UCSD-AML1 (cell line): ENCODE measurements at regions not wholly inside any gene's neighbourhood (a gene's known extent, or its start where the extent isn't known, plus 50 kb on each side); places are given as distances from the start of the nearest gene placed in this dataset.

Experiments
- DNase-seq: peaks from one replicate; lab custom pipeline; 2025; ENCODE audit not compliant: unreplicated experiment; lab: John Stamatoyannopoulos, UW

DNA sequence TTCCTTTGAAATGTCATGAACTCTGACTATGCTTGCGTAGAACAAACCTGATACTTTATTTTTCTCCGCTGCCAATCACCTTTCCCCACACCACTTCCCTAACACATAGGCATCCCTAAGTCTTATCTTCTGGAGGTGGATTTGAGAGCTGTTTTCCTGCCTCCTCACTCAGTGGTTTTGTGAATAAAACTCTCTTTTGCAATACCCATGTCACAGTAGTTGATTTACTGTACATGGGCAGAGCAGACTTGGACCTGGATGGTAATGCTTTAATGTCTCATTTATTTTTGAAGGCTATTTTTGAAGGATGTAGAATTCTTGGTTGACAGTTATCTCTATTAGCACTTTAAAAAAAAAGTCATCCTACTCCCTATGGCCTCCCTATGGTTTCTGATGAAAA, 881.8 kb downstream of the SLITRK5 start:
- no peak for DNase-seq

DNA sequence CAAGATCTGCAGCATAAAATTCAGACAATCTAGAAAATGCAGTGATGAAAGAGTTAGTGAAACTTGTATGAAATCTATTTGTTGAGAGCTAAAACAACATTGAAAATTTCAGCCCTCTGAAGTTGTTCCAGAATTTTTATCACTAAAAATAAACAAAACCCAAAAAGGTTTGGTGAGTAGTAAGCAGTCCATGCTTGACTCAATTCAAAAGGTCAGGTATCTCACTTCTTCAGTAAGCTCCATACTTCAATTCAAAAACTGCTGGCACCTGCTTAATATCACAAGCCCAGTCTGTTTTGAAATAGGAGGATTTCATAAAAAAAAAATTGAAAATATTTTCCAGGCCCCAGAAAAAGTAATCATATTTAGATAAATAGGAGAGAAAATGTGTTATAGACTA, 894.4 kb downstream of the SLITRK5 start:
- no peak for DNase-seq

- DNase-seq = no peak
These were observed 914.7 kb downstream of the SLITRK5 start for GRCh38 chr13:88585861-88586260.

DNA sequence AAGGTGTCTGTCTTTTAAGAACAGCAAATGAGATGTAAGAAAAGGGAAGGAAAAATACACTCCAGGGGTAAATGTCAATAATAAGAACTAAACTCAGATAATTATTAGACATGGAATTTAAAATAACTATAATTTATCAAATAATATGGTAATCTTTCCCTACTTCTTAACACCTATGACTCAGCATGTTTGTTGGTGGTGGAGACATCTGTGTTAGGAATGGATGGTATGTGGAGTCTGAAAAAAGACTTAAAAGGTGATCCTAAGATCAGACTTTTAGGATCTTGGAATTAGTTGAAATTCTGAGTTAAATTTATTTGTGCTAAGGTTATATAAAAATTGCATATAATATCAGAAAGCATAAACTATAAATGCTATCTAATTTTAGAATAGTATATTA, 915.1 kb downstream of the SLITRK5 start:
- DNase-seq = no peak

DNA sequence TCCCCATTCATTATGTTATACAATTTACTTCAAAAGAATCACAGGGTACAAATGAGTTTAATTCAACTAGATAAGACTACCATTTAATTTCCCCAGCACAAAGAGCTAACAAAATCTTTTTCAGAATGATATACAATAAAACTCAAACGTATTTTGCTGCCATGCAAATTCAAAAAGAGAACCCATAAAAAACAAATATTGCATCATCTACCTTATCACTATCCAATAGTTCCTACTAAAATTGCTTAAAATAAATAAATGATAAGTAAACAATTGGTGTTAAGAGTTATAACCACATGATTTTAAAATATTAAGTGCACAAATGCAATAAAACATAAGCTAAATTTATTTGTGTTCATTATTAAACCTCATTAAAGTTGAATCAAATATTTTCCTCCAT, 919.4 kb downstream of the SLITRK5 start:
- no peak for DNase-seq

DNA sequence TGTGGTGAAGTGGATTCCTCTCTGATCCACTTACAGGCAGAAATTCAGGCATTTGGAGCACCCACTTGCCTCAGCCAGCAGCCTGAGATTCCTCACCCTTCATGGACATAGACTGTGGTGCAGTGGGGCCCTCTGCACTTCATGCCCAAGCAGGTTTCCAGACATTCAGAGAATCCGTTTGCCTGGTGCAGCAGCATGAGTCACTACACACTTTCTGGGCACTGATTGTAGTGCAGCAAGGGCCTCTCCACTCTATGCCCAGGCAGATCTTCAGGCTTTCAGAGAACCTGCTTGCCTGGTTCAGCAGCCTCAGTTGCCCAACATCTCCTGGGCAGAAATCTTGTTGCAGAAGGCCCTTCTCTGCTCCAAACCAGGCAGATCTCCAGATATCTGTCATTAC, 920.9 kb downstream of the SLITRK5 start:
- DNase-seq = no peak

DNA sequence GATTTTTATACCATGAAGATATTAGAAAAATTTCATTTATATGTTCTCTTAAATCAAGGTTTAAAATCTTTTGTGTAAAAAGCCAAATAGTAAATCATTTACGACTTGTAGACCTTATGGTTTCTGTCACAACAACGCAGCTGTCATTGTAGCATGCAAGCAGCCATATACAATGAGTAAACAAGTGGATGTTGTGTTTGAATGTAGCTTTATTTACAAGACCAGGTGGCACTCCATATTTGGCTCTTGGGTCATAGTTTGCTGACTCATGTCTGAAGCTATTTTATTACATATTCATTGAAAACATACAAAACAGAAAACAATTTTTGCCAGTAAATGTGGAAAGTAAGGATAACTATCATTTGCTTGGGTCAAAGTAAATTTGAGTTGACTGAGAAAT, 930.8 kb downstream of the SLITRK5 start:
- DNase-seq = no peak

DNA sequence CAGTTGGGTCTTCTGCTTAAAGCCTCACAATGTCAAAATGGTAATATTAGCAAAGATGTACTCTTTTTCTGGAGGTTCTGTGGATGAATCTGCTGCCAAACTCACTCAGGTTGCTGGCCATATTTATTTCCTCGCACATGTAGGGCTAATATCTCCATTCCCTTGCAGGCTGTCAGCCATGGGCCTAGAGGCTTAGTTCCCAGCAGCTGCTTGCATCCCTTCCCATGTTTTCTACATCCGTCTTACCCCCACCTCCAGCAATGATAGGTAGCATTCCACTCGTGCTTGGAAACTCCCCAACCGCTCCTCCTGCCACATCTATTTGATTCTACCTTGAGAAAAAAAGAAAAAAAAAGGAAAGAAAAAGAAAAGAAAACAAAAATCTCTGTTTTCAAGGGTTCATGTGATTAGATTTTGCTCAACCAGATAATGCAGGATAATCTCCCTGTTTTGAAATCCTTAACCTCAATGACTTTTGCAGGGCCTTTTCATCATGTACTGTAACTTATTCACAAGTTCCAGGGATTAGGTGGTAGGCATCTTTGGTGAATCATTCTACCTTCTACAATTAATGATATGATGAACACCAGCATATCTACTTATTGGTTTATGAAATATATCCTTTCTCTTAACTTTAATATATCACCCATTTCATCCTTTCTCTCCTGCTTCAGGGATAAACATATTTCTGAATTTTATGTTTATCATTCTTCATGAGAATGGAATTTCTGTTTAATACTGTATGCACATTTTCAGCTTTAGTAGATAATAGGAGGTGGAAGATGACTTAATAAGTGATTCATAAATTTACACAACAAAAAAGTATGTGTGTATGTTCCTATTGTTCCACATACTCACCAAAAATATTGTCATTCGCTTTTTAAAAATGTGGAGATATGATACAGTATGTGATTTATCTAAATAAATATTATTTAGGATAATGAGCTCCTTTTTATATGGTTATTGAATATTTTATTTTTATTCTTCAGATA, 931.9 kb downstream of the SLITRK5 start:
- DNase-seq = peak; percentile 4

DNA sequence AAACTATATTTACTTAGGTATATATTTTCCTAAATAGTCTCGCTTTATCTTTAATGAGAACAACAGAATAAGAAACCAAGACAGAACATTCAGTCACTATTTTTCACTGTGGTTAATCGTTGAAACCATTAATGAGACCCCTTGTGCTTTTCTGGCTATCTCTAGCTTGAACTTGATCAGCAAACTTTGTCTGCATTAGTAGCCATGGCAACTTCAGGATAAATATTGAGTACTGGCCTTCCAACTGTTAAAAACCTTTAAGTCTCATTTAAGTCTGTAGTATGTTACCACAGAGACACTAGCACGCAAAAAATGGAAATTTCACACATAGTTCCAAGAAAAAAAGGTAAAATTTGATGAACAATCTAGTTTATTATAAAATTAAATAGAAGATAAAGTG, 946.0 kb downstream of the SLITRK5 start:
- DNase-seq = no peak

- DNase-seq = peak; percentile 28
These were observed 951.3 kb downstream of the SLITRK5 start for GRCh38 chr13:88622362-88622973.

DNA sequence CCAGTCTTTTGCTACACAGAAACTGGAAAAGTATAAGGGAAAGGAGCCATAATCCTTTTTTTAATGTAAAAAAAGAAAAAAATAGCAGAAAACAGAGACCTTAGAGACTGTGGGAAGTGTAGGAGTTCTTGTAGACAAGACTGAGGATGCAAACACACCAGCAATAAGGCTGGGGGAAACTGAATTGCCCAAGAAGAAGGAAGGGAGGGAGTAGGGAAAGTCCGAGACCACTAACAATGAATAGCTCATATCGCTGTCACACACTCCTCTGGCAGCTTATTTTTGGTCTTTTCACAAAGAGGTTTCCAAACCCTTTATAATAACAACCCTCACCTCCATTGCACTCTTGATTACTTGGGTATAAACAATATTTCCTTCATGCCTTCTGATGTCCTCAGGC, 952.0 kb downstream of the SLITRK5 start:
- peak; percentile 15 for DNase-seq

GRCh38 chr13:88627071-88627470, 955.9 kb downstream of the SLITRK5 start:
- DNase-seq = no peak

- no peak for DNase-seq
These were observed 957.7 kb downstream of the SLITRK5 start for GRCh38 chr13:88628882-88629281.

- no peak for DNase-seq
These were observed 966.8 kb downstream of the SLITRK5 start for GRCh38 chr13:88637935-88638334.

DNA sequence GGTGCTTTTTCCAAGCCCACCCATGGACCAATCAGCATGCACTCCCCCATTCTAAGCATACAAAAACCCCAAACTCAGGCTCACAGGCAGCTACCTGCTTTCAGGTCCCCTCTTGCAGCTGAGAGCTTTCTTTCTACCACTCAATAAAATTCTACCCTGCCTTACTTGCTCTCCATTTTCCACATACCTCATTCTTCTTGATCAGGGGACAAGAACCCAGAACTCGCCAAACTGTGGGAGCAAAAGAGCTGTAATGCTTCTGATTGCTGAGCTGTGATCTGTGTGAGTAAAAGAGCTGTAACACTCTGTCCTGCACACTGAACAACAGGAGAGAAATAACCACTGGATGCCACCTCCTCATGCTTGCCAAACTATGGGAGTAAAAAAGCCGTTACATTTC, 972.1 kb downstream of the SLITRK5 start:
- no peak for DNase-seq

GRCh38 chr13:88648598-88649373, 977.6 kb downstream of the SLITRK5 start:
- DNase-seq = no peak

GRCh38 chr13:88649855-88650254, 978.7 kb downstream of the SLITRK5 start:
- peak; percentile 5 for DNase-seq

- no peak for DNase-seq
These were observed 980.4 kb downstream of the SLITRK5 start for GRCh38 chr13:88651531-88651930.

DNA sequence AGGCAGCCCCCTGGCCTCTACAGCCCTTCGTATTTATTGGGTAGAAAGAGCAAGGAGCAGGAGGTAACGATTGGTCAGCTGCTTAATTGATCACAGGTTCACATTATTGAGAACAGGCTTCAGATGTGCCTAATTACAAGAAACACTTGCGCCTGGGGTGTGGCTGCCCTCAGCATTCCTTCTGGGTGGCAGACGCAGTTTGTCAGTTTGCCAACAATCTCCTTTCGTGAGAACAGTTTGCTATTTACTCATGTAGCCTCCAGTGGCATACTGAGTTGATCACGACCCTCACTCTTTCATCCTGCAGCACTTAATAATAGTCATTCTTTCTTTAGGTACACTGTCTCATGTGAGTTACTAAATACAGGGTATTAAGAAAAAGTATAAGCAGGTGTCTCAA, 985.6 kb downstream of the SLITRK5 start:
- DNase-seq = peak; percentile 2

DNA sequence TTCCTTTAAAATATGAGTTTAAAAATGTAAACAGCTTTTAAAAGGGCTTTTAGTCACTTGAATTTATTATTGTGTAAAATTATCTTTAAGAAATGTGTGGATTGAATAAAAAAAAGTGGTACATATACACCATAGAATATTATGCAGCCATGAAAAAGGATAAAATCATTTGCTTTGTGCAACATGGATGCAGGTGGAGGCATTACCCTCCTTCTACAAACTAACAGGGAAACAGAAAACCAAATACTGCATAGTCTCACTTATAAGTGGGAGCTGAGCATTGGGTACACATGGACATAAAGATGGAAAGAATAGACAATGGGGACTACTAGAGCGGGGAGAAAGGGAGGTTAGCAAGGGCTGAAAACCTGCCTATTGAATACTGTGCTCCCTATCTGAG, 999.3 kb downstream of the SLITRK5 start:
- no peak for DNase-seq

DNA sequence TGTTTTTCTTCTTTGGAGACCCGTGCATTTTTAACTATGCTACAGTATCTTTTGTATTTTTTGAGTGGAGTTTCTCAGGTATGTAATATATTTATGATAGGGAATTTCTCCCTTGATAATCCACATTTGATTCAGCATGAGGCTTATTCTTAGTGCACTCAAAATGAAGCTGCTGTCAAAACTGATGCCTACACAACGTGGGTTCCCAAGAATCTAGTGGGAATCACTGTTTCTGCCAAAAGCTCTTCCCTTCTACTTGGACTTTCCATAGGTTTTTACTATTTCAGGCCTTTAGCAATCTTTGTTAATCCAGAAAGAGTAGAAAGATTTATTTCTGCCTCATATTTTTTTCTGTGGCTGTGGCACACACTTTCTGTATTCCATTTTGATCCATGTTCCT, 1003.7 kb downstream of the SLITRK5 start:
- no peak for DNase-seq
